Tibial nerve (tissue), 4 donors: ENCODE measurements at regions not wholly inside any gene's neighbourhood (a gene's known extent, or its start where the extent isn't known, plus 50 kb on each side); places are given as distances from the start of the nearest gene placed in this dataset.
A peak's percentile ranks its signal among the peaks of the same experiment; 100 is the strongest.

Experiments used
- DNase-seq, 2 donors: peaks; one replicate each; pipeline ENCODE4 v3.0.0-alpha.2; 2019; ENCODE audit warnings: low spot score in 2 of 2
- H3K27ac ChIP-seq, 4 donors: fragments of 200-600 bp; sonication (generic) in 3 of 4; one replicate each; pipeline ENCODE4 v1.5.1; 2017 to 2019; ENCODE audit warnings: mild to moderate bottlenecking in 1 of 4
- H3K27me3 ChIP-seq, 2 donors: fragments of 200-600 bp; sonication (generic) in 1 of 2; one replicate each; pipeline versions ENCODE4 v1.5.1 to v1.6.0; 2017 to 2019
- H3K36me3 ChIP-seq, 3 donors: fragments of 200-600 bp; sonication (generic); one replicate each; pipeline ENCODE4 v1.5.1; 2018 to 2019
- H3K4me1 ChIP-seq, 4 donors: fragments of 200-600 bp; sonication (generic) in 3 of 4; one replicate each; pipeline ENCODE4 v1.5.1; 2017 to 2019
- H3K4me3 ChIP-seq, 4 donors: fragments of 200-600 bp; sonication (generic) in 3 of 4; one replicate each; pipeline ENCODE4 v1.5.1; 2017 to 2019; ENCODE audit warnings: mild to moderate bottlenecking in 1 of 4, moderate library complexity in 1 of 4
- H3K9me3 ChIP-seq, 4 donors: fragments of 200-600 bp; sonication (generic) in 3 of 4; one replicate each; pipeline ENCODE4 v1.5.1; 2017 to 2019
- CTCF ChIP-seq, 5 experiments: fragments of 200-600 bp in 3 of 5; fragments of 450-650 bp in 2 of 5; sonication (generic) in 3 of 5; IDR thresholded peaks; one replicate each; pipeline ENCODE4 v1.5.1; 2016 to 2019; ENCODE audit warnings: antibody characterized with exemption in 5 of 5, mild to moderate bottlenecking in 3 of 5, moderate library complexity in 2 of 5
- EP300 ChIP-seq, 2 donors: sonication (generic); formaldehyde crosslinking; IDR thresholded peaks; one replicate each; pipeline ENCODE4 v1.6.1; 2017; ENCODE audit warnings: antibody characterized with exemption in 2 of 2, mild to moderate bottlenecking in 1 of 2
- POLR2A ChIP-seq, 2 donors: fragments of 450-650 bp; IDR thresholded peaks; one replicate each; pipeline ENCODE4 v1.6.1; 2017; ENCODE audit warnings: antibody characterized with exemption in 2 of 2, mild to moderate bottlenecking in 2 of 2, moderate library complexity in 2 of 2
- whole genome bisulfite sequencing, 2 donors: methylation state at CpG; one replicate each; pipeline ENCODE4 v1.1.5; 2018; 5-methylcytosine and 5-hydroxymethylcytosine counted together

- Histone ChIP-seq H3K27me3 (no peaks in the 10 kb centered on the region), H3K27ac (no peak overlapping the region), H3K4me1 (peaks cover 0 to 16% (median 0%) of the 10 kb centered on the region in 4 donors), H3K9me3 (no peaks in the 10 kb centered on the region), H3K36me3 (no peaks in the 10 kb centered on the region), H3K4me3 (peak overlapping the region in 1 of 4 donors; percentile 18)
- 83 to 84% methylated on average over 41 of the region's 41 CpGs for WGBS, 2 donors
- TF ChIP-seq CTCF (IDR thresholded peaks at IDR 0.05) (no peak), EP300 (IDR thresholded peaks at IDR 0.05) (no peak), POLR2A (IDR thresholded peaks at IDR 0.05) (no peak)
- DNase-seq = no peak
Measured at GRCh38 chr7:351681-352480, 61.9 kb downstream of the FOXL3 start.

- H3K36me3 ChIP-seq = no peaks in the 10 kb centered on the region
- H3K27me3 ChIP-seq = peaks cover 0 to 8% of the 10 kb centered on the region in 2 donors
- no peak overlapping the region for H3K27ac ChIP-seq
- TF ChIP-seq CTCF (IDR thresholded peaks at IDR 0.05) (no peak), POLR2A (IDR thresholded peaks at IDR 0.05) (no peak), EP300 (IDR thresholded peaks at IDR 0.05) (no peak)
- H3K4me3 ChIP-seq = no peak overlapping the region
- H3K4me1 ChIP-seq = peaks cover 0 to 16% (median 0%) of the 10 kb centered on the region in 4 donors
- no peak for DNase-seq
- WGBS, 2 donors = 58 to 74% methylated on average over 23 to 27 of the region's 28 CpGs
- H3K9me3 ChIP-seq = peaks cover 0 to 7% (median 0%) of the 10 kb centered on the region in 4 donors
Measured at GRCh38 chr7:353746-354325, 63.9 kb downstream of the FOXL3 start.

GRCh38 chr7:354597-355470 lies 64.9 kb downstream of the FOXL3 start:
- no peak overlapping the region for H3K4me3 ChIP-seq
- peaks cover 0 to 16% (median 0%) of the 10 kb centered on the region in 4 donors for H3K4me1 ChIP-seq
- peaks cover 0 to 16% of the 10 kb centered on the region in 2 donors for H3K27me3 ChIP-seq
- DNase-seq = no peak
- 73 to 75% methylated on average over 15 to 19 of the region's 24 CpGs for WGBS, 2 donors
- H3K27ac ChIP-seq = no peak overlapping the region
- H3K9me3 ChIP-seq = peaks cover 0 to 7% (median 0%) of the 10 kb centered on the region in 4 donors
- TF ChIP-seq CTCF (IDR thresholded peaks at IDR 0.05) (no peak), EP300 (IDR thresholded peaks at IDR 0.05) (no peak)
- H3K36me3 ChIP-seq = no peaks in the 10 kb centered on the region

GRCh38 chr7:355568-355967 lies 65.6 kb downstream of the FOXL3 start:
- no peak overlapping the region for H3K27ac ChIP-seq
- TF ChIP-seq EP300 (IDR thresholded peaks at IDR 0.05) (no peak), POLR2A (IDR thresholded peaks at IDR 0.05) (no peak), CTCF (IDR thresholded peaks at IDR 0.05) (no peak)
- peaks cover 0 to 7% (median 0%) of the 10 kb centered on the region in 4 donors for H3K9me3 ChIP-seq
- peaks cover 0 to 24% of the 10 kb centered on the region in 2 donors for H3K27me3 ChIP-seq
- no peaks in the 10 kb centered on the region for H3K36me3 ChIP-seq
- WGBS, 2 donors = 87 to 97% methylated on average over 5 of the region's 5 CpGs
- peaks cover 0 to 16% (median 0%) of the 10 kb centered on the region in 4 donors for H3K4me1 ChIP-seq
- no peak overlapping the region for H3K4me3 ChIP-seq
- no peak for DNase-seq
